ENCODE measurements at regions not wholly inside any gene's neighbourhood (a gene's known extent, or its start where the extent isn't known, plus 50 kb on each side); places are given as distances from the start of the nearest gene placed in this dataset.

GRCh38 chr6:18976966-18977365 lies 589.8 kb downstream of the RNF144B start:
- intact Hi-C loops (cut with micrococcal nuclease) (no loop called here), dilution Hi-C loops (cut with MboI; ENCODE audit: extremely low pct_ligation_motif_present, low sequenced_read_pairs) (no loop called here)
- Histone ChIP-seq H3K79me2 (ENCODE audit: control insufficient read depth, insufficient read depth, low read length) (no peaks in the 10 kb centered on the region), H3K9me1 (replicated peaks; ENCODE audit: control insufficient read depth, extremely low read depth, insufficient read depth, low read length) (no peaks in the 10 kb centered on the region), H3K4me1 (ENCODE audit: control insufficient read depth, extremely low read depth, insufficient read depth, low read length) (no peaks in the 10 kb centered on the region), H3K9ac (replicated peaks; ENCODE audit: extremely low read depth, insufficient read depth, low read length) (no peak overlapping the region), H3K36me3 (ENCODE audit: control insufficient read depth in 2 of 2, extremely low read depth in 1 of 2, insufficient read depth in 2 of 2, low read length in 2 of 2) (no peaks in the 10 kb centered on the region), H4K20me1 (replicated peaks; ENCODE audit: control insufficient read depth, extremely low read depth, insufficient read depth, low read length) (no peaks in the 10 kb centered on the region), H3K9me3 (replicated peaks; ENCODE audit: control insufficient read depth, insufficient read depth, low read length) (peaks cover 2% of the 10 kb centered on the region), H3K27ac (ENCODE audit: insufficient read depth, low read depth, low read length) (no peak overlapping the region), H3K4me2 (ENCODE audit: insufficient read depth, low read length) (no peak overlapping the region), H3K4me3 (replicated peaks in 1 of 3; ENCODE audit: insufficient read depth in 1 of 3, low read depth in 1 of 3, low read length in 3 of 3) (no peak overlapping the region), H3K27me3 (ENCODE audit: control insufficient read depth in 2 of 2, insufficient read depth in 2 of 2, low read length in 2 of 2) (no peaks in the 10 kb centered on the region), H2AFZ (ENCODE audit: low read depth, low read length) (no peak overlapping the region)
- ChIA-PET POLR2A (interaction anchor here (0.6 kb wide), 1 partner anchor 14 kb away, joined by 3 read pairs; no protein-coding TSS in a partner anchor), CTCF (no interaction called here)
- FAIRE-seq (no peak), DNase-seq (ENCODE audit: low read depth, low spot score) (no peak)
- BruUV-seq (replicated peaks): no TSS peak
- TF ChIP-seq JUN (IDR thresholded peaks at IDR 0.05; ENCODE audit: borderline replicate concordance, insufficient read depth, insufficient read length, low read depth) (no peak), FOS (IDR thresholded peaks at IDR 0.05; ENCODE audit: borderline replicate concordance, insufficient read depth, low read length) (no peak), POLR2AphosphoS5 (IDR thresholded peaks at IDR 0.05; ENCODE audit: insufficient read depth, low read depth, low read length) (no peak), MAX (IDR thresholded peaks at IDR 0.05; ENCODE audit: insufficient read depth, insufficient read length) (no peak), POLR2A (IDR thresholded peaks at IDR 0.05; ENCODE audit: low read depth, low read length) (no peak), EZH2 (IDR thresholded peaks at IDR 0.05; ENCODE audit: borderline replicate concordance, low read depth, low read length, severe bottlenecking) (no peak), GATA2 (IDR thresholded peaks at IDR 0.05; ENCODE audit: insufficient read depth, insufficient read length, low read depth, low read length) (no peak), CTCF (IDR thresholded peaks at IDR 0.05; ENCODE audit: extremely low read depth in 1 of 2, insufficient read depth in 1 of 2, low read depth in 1 of 2, low read length in 2 of 2) (no peak), MYC (IDR thresholded peaks at IDR 0.05; ENCODE audit: low read depth, low read length) (no peak)

Measured in endothelial cell of umbilical vein (primary cell).